Thyroid gland (tissue), 4 donors: ENCODE measurements at regions not wholly inside any gene's neighbourhood (a gene's known extent, or its start where the extent isn't known, plus 50 kb on each side); places are given as distances from the start of the nearest gene placed in this dataset.
"Not testable (repeated sequence)": the region's sequence is repeated elsewhere in the genome, so short reads cannot be mapped to it uniquely, and the experiment has no call there.

Experiments used
- DNase-seq, 2 donors: peaks; one replicate each; pipeline ENCODE4 v3.0.0-alpha.2; 2019
- H3K27ac ChIP-seq, 3 donors: fragments of 200-600 bp; sonication (generic); 1 replicate in 2 of 3; 2 replicates in 1 of 3; pipeline ENCODE4 v1.5.1; 2016 to 2019; ENCODE audit warnings: mild to moderate bottlenecking in 1 of 3, moderate library complexity in 1 of 3
- H3K27me3 ChIP-seq: fragments of 200-600 bp; sonication (generic); one replicate; pipeline ENCODE4 v1.5.1; 2019
- H3K36me3 ChIP-seq, 2 donors: fragments of 200-600 bp; sonication (generic); one replicate each; pipeline ENCODE4 v1.5.1; 2016 to 2019
- H3K4me1 ChIP-seq, 2 donors: fragments of 200-600 bp; sonication (generic); one replicate each; pipeline ENCODE4 v1.5.1; 2017 to 2019
- H3K4me3 ChIP-seq, 3 donors: fragments of 200-600 bp; sonication (generic); replicated peaks in 1 of 3; 1 replicate in 2 of 3; 2 replicates in 1 of 3; pipeline ENCODE4 v1.5.1; 2016; ENCODE audit warnings: mild to moderate bottlenecking in 1 of 3
- H3K9me3 ChIP-seq: fragments of 200-600 bp; sonication (generic); one replicate; pipeline ENCODE4 v1.5.1; 2017
- CTCF ChIP-seq, 6 experiments: fragments of 200-600 bp in 3 of 6; fragments of 450-650 bp in 3 of 6; sonication (generic) in 3 of 6; IDR thresholded peaks; one replicate each; pipeline ENCODE4 v1.5.1; 2016 to 2019; ENCODE audit warnings: antibody characterized with exemption in 6 of 6, mild to moderate bottlenecking in 2 of 6, inconsistent platforms in 1 of 6, moderate library complexity in 1 of 6
- POLR2A ChIP-seq, 2 donors: fragments of 450-650 bp; IDR thresholded peaks; one replicate each; pipeline ENCODE4 v1.6.1; 2017; ENCODE audit warnings: antibody characterized with exemption in 2 of 2, mild to moderate bottlenecking in 2 of 2, moderate library complexity in 1 of 2
- WGBS, 2 donors: methylation state at CpG; one replicate each; pipeline ENCODE4 v1.1.5; 2017; 5-methylcytosine and 5-hydroxymethylcytosine counted together
- intact Hi-C: fragments of 100-400 bp; cut with DNase I; formaldehyde crosslinking; loops from one replicate; pipeline ENCODE4 v1.15.1; 2023

GRCh38 chr3:72165317-72165716, 380.4 kb upstream of the PROK2 start:
- no peak overlapping the region for H3K27ac ChIP-seq
- H3K4me3 ChIP-seq, result no peak overlapping the region
- no peaks in the 10 kb centered on the region for H3K9me3 ChIP-seq
- no peak for DNase-seq
- peaks cover 3 to 17% of the 10 kb centered on the region in 2 donors for H3K4me1 ChIP-seq
- no peaks in the 10 kb centered on the region for H3K36me3 ChIP-seq
- intact Hi-C loops, result no loop called here
- no peak for TF ChIP-seq CTCF (IDR thresholded peaks at IDR 0.05)
- no peak for TF ChIP-seq POLR2A (IDR thresholded peaks at IDR 0.05)
- no peaks in the 10 kb centered on the region for H3K27me3 ChIP-seq
- 100% methylated on average over 2 of the region's 2 CpGs for WGBS, 2 donors

GRCh38 chr3:72164635-72164978, 379.7 kb upstream of the PROK2 start:
- Histone ChIP-seq H3K9me3 (no peaks in the 10 kb centered on the region), H3K27me3 (no peaks in the 10 kb centered on the region), H3K4me1 (peaks cover 3 to 13% of the 10 kb centered on the region in 2 donors), H3K27ac (no peak overlapping the region), H3K4me3 (no peak overlapping the region), H3K36me3 (no peaks in the 10 kb centered on the region)
- WGBS, 2 donors, result 89 to 90% methylated on average over 5 of the region's 5 CpGs
- TF ChIP-seq POLR2A (IDR thresholded peaks at IDR 0.05), result no peak
- TF ChIP-seq CTCF (IDR thresholded peaks at IDR 0.05), result no peak
- DNase-seq, result no peak
- intact Hi-C loops, result no loop called here

GRCh38 chr3:72163809-72164634, 379.1 kb upstream of the PROK2 start:
- H3K4me3 ChIP-seq, result no peak overlapping the region
- no peak overlapping the region for H3K27ac ChIP-seq
- no peak for DNase-seq
- intact Hi-C loops, result no loop called here
- no peaks in the 10 kb centered on the region for H3K27me3 ChIP-seq
- TF ChIP-seq CTCF (IDR thresholded peaks at IDR 0.05) (no peak), POLR2A (IDR thresholded peaks at IDR 0.05) (no peak)
- H3K36me3 ChIP-seq, result no peaks in the 10 kb centered on the region
- 80 to 83% methylated on average over 6 to 7 of the region's 7 CpGs for WGBS, 2 donors
- no peaks in the 10 kb centered on the region for H3K9me3 ChIP-seq
- peaks cover 3 to 11% of the 10 kb centered on the region in 2 donors for H3K4me1 ChIP-seq

GRCh38 chr3:72162649-72163184, 377.8 kb upstream of the PROK2 start:
- no peak overlapping the region for H3K27ac ChIP-seq
- H3K27me3 ChIP-seq, result no peaks in the 10 kb centered on the region
- no peak overlapping the region for H3K4me3 ChIP-seq
- WGBS, 2 donors, result 90 to 92% methylated on average over 6 of the region's 6 CpGs
- DNase-seq, result no peak
- no peaks in the 10 kb centered on the region for H3K9me3 ChIP-seq
- H3K36me3 ChIP-seq, result no peaks in the 10 kb centered on the region
- intact Hi-C loops, result no loop called here
- peaks cover 3 to 11% of the 10 kb centered on the region in 2 donors for H3K4me1 ChIP-seq
- TF ChIP-seq POLR2A (IDR thresholded peaks at IDR 0.05) (no peak), CTCF (IDR thresholded peaks at IDR 0.05) (no peak)

GRCh38 chr3:72161881-72162595, 377.1 kb upstream of the PROK2 start:
- DNase-seq, result peak; percentile 46 to 50
- Histone ChIP-seq H3K27ac (no peak overlapping the region), H3K4me1 (peaks cover 3 to 11% of the 10 kb centered on the region in 2 donors), H3K27me3 (no peaks in the 10 kb centered on the region), H3K4me3 (no peak overlapping the region), H3K36me3 (no peaks in the 10 kb centered on the region), H3K9me3 (no peaks in the 10 kb centered on the region)
- TF ChIP-seq POLR2A (IDR thresholded peaks at IDR 0.05) (no peak), CTCF (IDR thresholded peaks at IDR 0.05) (no peak)
- WGBS, 2 donors, result 15 to 26% methylated on average over 13 of the region's 13 CpGs
- intact Hi-C loops, result no loop called here

- intact Hi-C loops, H3K4me3 ChIP-seq: not testable (repeated sequence)
These were observed 376.3 kb upstream of the PROK2 start for GRCh38 chr3:72161285-72161684.

More at GRCh38 chr3:72161285-72161684, 376.3 kb upstream of the PROK2 start:
- 97 to 98% methylated on average over 3 of the region's 3 CpGs for WGBS, 2 donors
- H3K36me3 ChIP-seq, H3K9me3 ChIP-seq, H3K27me3 ChIP-seq, DNase-seq, H3K27ac ChIP-seq: not testable (repeated sequence)
- peaks cover 3 to 11% of the 10 kb centered on the region in 2 donors for H3K4me1 ChIP-seq
